ENCODE measurements at regions not wholly inside any gene's neighbourhood (a gene's known extent, or its start where the extent isn't known, plus 50 kb on each side); places are given as distances from the start of the nearest gene placed in this dataset.
"Not testable (repeated sequence)": the region's sequence is repeated elsewhere in the genome, so short reads cannot be mapped to it uniquely, and the experiment has no call there.

DNA sequence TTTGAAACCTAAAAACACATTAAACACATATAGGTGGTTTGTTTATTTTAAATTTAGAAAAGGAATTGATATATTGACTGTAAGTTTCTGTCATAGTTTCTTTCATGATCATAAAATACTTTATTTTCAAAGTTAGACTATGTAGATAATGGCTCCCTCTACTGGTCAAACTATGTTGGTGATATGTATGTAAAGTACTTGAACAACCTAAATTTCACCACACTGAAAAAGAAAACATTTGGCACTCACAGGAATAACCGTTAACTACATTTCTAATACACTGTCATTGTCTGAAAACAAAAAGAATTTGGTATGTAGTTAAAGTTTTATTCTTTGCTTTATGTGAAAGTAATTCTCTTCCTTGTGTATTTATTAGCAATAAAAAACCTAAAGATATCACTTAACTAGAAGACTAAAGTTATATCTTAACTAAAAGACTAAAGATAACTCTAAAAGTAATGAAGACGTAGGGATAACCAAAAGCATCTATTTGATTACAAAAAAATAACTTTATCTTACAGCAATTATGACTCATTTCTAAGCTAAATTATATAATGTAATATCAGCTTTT, 427.5 kb downstream of the VGLL3 start:
- DNase-seq (ENCODE audit: low read depth in 3 of 3, low spot score in 2 of 3), result peak in 1 of 3 donors; percentile 13

DNA sequence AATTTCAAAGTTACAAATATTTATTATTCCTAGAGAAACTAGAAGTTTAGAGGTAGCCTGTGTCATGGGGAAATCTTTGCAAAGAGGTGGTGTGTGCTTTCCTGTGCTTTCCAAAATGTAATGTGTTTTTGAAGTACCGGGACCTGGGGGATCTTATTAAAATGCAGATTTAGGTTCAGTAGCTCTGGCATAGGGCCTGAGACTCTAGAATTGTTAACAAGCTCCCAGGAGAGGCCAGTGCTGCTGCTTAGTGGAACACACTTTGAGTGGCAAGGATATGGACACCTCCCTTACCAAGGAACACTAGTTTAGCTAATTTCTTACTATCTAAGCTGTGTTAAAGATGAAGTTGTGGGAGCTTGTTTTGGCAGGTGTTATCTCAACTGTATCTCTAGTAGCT, 428.9 kb downstream of the VGLL3 start:
- DNase-seq (ENCODE audit: low read depth in 3 of 3, low spot score in 2 of 3), result no peak

DNA sequence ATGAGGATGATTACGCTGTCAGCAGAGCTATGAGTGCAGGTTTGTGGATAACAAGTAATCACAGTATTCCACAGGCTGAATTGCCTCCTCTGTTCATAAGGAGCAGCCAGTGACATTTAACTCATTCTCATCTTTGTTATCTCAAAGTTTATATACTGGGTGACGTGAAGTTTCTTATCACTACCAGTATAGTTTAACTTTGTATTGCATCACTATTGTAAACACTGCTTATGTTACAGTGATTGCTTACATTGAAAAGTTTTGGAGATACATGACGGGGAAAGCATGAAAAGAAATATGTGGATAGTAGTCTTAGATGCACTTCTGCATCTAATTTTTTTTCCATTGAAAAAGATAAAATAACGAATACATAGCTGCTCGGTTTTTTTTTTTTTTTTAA, 429.7 kb downstream of the VGLL3 start:
- DNase-seq (ENCODE audit: low read depth in 3 of 3, low spot score in 2 of 3), result no peak

DNA sequence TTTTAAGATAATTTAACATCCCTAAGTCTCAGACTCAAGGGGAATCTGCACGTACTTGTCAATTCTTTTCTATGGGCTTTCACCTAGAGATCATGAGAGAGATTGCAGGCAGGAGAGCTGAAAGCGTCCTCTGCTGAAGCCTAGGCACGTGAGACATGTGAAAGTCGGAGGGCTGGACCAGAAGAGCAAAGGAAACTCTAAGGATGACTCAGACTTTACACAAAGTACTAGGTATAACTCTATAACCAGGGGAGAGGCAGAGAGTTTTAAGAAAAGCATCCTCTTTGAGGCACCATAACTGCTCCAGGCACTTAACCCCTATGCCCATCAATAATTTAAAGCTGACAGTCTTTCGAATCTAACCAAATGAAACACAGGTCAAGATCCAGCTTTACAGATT, 436.6 kb downstream of the VGLL3 start:
- DNase-seq (ENCODE audit: low read depth in 3 of 3, low spot score in 2 of 3), result no peak

DNA sequence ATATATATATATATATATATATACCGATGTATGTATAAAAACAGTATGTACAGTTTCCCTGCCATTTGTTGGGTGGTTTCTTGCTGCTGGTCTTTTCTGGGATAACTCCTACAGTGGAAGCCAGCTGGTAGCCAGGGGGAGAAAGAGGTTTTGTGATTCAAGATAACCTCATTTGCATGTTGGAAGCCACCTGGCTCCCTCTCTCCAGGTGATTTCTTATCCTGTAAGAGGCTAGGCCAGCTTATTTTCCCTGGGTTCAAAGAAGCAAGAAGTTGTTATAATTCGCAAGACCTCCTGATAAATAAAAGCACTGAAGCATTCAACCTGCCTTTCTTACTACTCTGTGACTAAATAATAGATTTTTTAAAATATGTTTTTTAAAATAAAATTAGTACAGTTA, 443.3 kb downstream of the VGLL3 start:
- DNase-seq (ENCODE audit: low read depth in 3 of 3, low spot score in 2 of 3), result no peak

DNA sequence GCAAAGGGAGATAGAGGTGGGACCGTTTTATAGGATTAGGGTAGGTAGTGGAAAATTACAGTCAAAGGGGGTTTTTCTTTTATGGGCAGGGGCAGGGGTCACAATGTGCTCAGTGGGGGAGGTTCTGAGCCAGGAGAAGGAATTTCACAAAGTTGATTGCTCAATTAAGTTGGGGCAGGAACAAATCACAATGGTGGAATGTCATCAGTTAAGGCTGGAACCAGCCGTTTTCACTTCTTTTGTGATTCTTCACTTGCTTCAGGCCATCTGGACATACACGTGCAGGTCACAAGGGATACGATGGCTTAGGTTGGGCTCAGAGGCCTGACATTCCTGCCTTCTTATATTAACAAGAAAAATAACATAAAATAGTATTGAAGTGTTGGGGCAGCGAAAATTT, 453.8 kb downstream of the VGLL3 start:
- DNase-seq (ENCODE audit: low read depth in 3 of 3, low spot score in 2 of 3), result no peak

DNA sequence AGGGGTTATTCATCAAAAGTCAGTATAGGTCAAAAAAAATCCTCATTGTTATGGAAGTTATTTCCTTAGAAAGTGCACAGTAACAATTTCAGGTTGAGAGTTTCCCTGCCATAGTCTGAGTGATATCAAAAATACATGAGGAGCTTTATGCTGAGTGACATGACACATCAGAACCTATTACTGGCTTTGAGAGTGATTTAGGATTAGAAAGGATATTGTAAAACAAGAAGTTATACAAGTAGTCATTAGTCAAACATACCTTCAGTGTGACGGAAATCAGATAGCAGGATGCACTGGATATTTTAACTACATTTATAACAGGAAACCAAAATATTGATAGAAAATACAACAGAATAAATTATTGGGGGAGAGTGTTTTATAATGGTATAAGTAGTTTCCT, 471.1 kb downstream of the VGLL3 start:
- DNase-seq (ENCODE audit: low read depth in 3 of 3, low spot score in 2 of 3), result no peak

DNA sequence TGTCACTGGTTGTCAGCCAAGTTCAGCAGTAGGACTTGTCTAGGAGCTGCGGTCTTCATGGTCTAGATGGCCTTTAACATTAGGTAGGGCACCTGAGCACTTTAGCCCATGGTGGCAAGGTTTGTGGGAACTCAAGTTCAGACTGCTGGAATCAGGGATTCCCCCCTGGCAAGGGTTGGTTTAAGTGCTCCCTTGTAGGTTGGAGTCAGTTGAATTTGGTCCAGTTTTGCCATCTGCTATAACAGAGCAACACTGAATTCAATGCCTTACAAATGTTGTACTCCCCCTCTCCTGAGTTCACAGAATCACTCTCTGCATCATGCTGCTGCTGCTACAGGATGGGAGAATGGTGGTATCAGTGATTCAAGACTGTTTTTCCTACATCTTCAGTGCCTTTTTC, 509.3 kb downstream of the VGLL3 start:
- no peak for DNase-seq (ENCODE audit: low read depth in 3 of 3, low spot score in 2 of 3)

DNA sequence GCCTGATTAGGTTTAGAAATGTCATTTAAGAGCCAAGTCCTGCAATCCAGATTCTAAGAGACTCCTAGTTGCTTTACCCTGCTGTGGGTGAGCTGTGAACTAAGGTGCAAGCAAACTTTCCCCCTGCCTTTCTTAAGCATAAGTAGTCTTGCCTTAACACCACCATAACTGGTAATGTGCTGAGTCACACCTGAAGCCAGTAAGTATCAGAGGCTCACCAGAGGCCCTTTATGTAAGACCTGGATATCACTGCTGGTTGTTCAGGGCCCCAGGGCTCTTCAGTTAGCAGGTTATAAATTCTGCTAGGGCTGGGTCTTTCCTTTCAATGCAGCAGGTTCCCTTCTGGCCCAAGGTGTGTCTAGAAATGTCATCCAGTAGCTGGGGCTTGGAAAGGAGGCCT, 509.9 kb downstream of the VGLL3 start:
- DNase-seq (ENCODE audit: low read depth in 3 of 3, low spot score in 2 of 3), result no peak

DNA sequence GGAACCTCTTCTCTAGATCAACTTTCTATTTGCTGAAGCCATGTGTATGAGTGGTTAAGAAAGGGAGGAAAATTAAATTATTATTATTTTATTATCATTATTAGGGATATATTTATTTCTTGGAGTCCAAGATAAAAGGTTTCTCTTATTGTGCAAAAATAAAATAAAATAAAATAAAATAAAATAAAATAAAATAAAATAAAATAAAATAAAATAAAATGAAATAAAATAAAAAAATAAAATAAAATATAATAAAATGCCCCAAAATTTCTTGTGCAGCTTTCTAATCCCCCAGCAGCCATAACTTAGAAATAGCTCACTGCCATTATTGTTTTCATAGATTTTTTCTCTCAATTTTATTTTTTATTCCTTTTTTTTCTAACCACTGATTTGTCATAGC, 526.8 kb downstream of the VGLL3 start:
- DNase-seq (ENCODE audit: low read depth in 3 of 3, low spot score in 2 of 3), result no peak

DNA sequence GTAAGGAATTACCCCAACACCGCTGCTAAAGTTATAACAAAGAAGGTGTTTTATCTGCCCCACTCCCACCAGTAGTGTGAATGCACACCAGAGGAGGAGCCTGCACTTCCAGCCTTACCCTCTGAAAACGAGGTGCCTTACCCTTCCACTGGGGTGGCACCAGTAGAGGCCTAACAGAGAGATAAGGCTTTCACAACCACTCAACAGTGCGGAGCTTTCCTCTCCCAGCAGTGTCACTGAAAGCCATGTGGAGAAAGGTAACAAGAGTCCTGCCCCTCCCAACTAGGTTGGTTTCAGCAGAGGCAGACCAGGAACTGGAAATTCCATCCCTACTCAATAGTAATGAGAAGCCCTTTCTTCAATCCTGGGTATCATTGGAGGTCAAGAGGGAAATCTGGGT, 539.2 kb downstream of the VGLL3 start:
- DNase-seq (ENCODE audit: low read depth in 3 of 3, low spot score in 2 of 3), result no peak

DNA sequence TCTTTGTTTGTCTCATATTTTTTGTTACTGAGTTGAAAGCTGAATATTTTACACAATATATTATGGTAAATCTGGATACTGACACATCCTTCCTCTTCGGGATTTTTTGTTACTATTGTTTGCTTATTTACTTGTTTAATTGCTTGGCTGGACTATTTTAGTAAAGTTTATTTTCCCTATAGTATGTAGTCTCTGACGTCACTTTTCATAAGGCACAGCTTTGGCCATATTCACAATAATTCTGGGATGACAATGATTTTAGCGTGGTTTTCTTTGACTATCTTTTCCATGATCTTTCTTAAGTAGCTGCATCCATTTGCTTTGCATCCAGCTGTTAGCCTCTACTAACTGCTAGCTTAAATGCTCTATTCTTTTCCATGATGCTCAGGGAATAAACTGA, 552.4 kb downstream of the VGLL3 start:
- DNase-seq (ENCODE audit: low read depth in 3 of 3, low spot score in 2 of 3), result no peak

DNA sequence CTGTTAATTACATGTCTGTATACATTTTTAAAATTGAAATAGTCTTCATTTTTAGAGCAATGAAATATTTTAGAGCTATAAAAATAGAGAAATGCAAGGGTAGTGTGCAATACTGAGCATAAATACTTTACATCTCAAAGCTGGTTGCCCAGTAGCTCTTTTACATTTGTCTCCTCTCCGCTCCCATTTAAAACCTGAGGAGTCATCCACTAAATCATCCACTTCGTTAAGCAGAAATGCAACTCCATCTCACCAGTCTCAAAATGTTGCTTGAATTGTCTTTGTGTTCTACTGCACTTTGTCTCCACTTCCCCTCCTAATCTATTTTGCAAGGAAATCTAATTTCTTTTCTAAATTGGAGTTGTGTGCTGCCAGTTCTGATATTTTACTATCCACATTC, 563.6 kb downstream of the VGLL3 start:
- DNase-seq (ENCODE audit: low read depth in 3 of 3, low spot score in 2 of 3), result no peak

DNA sequence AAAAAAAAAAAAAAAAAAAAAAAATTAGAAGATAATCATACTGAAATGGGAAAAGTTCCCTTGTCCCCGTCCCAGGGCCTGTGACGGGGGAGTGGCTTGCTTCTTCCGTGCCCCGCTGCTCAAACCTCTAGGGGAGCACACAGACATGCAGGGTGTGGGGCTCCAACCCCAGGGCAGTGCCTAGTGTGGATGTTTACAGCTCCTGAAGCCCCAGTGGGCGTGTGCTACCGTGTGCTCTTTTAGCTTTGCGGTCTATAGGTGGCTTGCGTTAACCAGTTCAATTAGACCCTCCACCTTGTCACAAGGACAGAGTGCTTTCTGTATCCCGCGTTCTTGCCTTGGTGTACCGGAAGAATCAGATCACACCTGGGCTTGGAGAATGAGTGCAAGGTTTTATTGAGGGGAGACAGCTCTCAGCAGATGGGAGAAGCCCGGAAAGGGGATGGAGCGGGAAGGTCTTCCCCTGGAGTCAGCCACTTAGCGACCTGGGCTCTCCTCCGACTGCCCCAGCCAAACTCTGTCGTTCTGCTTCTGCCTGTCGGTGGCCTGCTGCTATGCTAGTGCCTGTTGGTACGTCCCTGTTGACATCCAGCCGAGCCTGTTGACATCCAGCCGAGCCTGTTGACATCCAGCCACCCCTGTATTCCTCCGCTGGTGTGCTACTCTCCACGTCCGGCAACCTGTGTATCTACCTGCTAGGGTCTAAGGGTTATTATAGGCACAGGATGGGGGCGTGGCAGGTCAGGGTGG, 569.8 kb downstream of the VGLL3 start:
- no peak for DNase-seq (ENCODE audit: low read depth in 3 of 3, low spot score in 2 of 3)

DNA sequence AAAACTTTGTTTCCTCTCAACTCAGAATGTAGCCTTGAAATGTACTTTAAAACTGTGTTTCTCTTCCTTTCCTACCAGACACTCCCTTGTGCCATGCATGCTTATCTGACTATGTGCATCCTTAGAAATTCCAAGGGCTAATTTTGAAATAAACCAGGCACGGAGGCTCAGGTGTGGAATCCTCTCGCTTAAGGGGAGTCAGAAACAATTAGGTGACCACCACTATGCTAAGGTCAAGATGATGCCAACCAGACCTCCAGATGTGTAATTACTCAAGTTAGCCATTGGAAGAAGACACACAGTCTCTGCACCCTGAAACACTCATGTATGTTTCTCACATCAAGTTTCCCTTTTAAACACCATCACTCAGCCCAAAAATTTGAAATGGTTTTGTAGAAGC, 572.1 kb downstream of the VGLL3 start:
- no peak for DNase-seq (ENCODE audit: low read depth in 3 of 3, low spot score in 2 of 3)

DNA sequence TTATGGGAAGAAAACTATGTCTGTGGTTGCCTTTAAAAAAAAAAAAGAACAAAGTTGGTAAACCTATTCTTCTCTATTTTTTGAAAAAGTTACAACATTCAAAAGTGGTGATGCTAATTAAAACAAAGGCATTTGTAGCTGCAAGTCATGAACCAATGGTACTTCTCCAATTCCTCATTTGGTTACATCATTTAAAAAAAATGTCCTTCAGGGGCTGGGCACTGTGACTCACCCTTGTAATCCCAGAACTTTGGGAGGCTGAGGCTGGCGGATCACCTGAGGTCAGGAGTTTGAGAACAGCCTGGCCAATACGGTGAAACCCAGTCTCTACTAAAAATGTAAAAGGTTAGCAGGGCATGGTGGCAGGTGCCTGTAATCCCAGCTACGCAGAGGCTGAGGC, 574.6 kb downstream of the VGLL3 start:
- no peak for DNase-seq (ENCODE audit: low read depth in 3 of 3, low spot score in 2 of 3)

DNA sequence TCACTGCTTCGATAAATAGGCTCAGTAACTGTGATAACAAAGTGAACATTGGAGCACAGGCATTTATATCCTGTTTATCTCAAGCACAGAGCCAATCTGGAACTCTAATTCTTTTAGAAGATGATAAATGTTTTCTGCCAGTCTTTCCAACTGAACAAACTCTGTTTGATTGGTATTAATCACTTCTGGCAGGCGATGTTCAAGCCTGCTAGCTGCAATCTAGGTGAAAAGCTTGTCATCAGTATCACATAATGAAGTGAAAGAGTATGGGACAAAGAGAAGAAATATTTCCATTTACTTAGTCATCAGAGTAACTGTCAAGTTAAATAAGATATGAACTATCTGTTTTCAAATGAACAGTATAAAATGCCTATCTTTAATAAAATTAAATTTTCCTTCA, 577.3 kb downstream of the VGLL3 start:
- no peak for DNase-seq (ENCODE audit: low read depth in 3 of 3, low spot score in 2 of 3)

DNA sequence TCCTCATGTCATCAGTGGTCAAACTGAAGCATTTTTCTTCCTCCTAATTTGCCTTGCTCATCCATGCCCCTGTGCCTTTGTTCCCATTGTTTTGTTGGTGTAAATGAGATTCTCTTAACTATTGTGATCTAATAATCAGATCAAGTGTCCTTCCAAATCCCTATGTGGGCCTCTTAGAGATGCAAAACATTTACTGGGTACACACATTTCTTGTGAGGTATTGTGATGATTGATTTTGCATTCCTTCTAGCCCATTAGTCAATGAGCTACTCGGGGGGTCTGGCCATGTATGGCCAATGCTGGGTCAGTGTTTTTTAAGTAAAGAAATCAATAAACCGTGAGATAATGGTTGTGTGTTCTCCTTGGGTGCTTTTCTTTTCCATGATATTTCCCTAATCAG, 580.4 kb downstream of the VGLL3 start:
- no peak for DNase-seq (ENCODE audit: low read depth in 3 of 3, low spot score in 2 of 3)

DNA sequence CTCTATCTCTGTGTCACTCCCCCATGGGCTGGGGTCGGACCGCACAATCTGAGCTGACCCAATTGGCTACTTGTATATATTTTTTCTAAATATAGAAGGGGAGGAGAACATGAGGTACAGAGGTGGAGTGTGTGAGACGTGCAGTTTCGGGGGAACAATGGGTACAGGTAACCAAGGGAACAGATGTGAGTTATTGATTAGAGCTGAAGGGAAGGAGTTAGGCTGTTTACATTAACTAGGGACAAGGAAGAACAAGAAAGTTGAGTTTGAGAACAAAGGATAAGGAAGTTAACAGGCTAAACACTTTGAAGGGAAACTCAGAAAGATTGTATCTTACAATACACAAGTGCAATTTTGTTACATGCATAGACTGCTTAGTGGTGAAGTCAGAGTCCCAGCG, 601.2 kb downstream of the VGLL3 start:
- DNase-seq (ENCODE audit: low read depth in 3 of 3, low spot score in 2 of 3), result not testable (repeated sequence)

DNA sequence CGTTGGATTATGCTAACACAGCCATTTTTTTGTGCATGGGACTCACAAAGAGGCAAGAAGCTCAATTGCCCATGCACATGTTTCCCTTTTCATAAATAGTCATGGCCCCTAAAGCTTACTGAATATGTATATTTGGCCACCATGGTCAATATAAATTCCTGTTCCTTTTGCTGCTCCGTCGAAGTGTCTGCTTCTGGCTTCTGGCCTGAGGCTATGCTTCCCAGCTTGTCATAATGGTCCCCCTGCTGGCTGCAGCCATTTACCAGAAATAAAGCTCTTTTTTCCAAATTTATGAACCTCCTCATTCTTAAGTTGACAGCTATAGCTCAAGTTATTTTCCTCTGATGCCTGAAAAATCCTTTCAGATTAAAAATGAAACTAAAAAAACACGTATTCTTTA, 602.1 kb downstream of the VGLL3 start:
- DNase-seq (ENCODE audit: low read depth in 3 of 3, low spot score in 2 of 3), result no peak

DNA sequence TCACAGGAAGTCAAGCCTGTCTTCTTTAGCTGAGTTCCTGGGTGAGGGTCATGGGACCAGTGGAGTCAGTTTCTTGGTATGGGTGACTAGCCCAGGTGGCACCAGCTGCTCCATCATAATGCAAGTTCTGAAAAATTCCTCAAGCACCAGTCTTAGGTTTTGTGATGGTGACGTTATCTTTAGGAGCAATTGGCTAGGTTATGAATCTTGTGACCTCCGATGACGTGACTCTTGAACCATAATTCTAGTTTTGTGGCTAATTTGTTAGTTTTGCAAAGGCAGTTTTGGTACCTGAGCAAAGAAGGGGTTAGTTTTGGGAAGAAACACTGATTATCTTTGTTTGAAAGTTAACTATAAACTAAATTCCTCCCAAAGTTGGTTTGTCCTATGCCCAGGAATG, 608.4 kb downstream of the VGLL3 start:
- DNase-seq (ENCODE audit: low read depth in 3 of 3, low spot score in 2 of 3), result no peak

DNA sequence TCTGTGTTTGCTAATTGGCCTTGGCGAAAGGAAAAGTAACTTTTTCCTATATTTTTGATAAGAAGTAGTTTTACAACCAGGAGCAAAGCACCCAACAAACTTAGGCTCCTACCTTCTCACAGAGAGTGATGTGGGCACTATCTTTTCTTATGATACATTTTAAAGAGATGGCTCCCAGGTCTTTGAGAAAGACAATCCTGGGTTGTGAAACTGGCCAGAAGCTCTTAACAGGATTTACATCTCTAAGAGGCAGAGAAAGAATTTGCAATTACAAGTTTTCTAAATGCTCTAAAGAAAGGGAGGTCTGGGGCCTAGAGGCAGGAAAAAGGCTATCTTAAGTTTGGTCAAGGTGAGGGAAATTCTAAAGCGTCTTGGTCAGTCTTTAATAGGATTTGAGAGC, 609.7 kb downstream of the VGLL3 start:
- no peak for DNase-seq (ENCODE audit: low read depth in 3 of 3, low spot score in 2 of 3)

DNA sequence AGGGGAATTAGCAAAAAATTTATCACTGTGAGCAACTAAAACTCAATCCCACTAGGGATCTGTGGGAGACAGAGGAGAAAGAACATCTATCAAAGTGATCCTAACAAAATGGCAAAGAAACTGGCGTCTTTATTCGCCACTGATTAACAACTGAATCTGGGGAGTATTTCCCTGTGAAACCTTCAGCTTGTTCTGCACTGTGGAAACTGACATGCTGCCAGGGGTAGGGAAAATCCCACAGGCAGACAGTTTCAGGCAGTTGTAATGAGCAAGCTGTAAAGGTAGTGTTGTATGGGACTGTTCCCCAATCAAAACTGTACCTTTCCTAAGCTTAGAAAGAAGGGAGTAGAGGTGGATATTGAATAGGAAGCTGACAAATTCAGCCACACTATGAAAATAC, 611.7 kb downstream of the VGLL3 start:
- no peak for DNase-seq (ENCODE audit: low read depth in 3 of 3, low spot score in 2 of 3)

Measured in right renal cortex interstitium (tissue), 3 donors.